GM19238 (cell line): ENCODE measurements at regions not wholly inside any gene's neighbourhood (a gene's known extent, or its start where the extent isn't known, plus 50 kb on each side); places are given as distances from the start of the nearest gene placed in this dataset.
"Not testable (repeated sequence)": the region's sequence is repeated elsewhere in the genome, so short reads cannot be mapped to it uniquely, and the experiment has no call there.

Experiments
- DNase-seq: peaks from one replicate; pipeline ENCODE4 v3.0.0; 2011; ENCODE audit warnings: low spot score; ENCODE audit not compliant: insufficient read length

DNA sequence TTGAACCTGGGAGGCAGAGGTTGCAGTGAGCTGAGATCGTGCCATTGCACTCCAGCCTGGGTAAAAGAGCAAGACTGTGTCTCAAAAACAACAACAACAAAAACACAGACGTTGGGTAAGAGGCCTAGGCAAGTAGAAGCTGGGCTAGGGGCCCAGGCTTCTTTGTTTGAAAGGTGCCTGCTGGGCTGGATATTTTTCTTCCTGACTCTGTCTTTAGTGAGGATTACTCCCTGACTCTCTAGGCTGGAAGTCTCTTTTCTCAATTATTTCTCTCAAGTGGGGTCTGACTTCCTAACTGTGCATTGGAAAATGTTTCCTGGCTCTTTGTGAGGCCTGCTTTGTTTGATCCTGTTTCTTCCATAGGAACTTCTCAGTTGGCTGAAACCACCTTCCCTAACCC lies 76.5 kb upstream of the DTNBP1 start:
- DNase-seq = no peak

DNA sequence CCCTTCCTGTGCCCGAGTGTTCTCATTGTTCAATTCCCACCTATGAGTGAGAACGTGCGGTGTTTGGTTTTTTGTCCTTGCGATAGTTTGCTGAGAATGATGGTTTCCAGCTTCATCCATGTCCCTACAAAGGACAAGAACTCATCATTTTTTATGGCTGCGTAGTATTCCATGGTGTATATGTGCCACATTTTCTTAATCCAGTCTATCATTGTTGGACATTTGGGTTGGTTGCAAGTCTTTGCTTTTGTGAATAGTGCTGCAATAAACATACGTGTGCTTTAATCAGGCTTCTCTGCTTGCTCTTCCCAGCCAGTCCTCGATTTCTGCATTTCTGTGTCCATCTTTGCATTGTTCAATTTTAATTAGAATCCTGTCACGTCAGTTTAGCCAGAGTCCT lies 75.4 kb upstream of the DTNBP1 start:
- not testable (repeated sequence) for DNase-seq

DNA sequence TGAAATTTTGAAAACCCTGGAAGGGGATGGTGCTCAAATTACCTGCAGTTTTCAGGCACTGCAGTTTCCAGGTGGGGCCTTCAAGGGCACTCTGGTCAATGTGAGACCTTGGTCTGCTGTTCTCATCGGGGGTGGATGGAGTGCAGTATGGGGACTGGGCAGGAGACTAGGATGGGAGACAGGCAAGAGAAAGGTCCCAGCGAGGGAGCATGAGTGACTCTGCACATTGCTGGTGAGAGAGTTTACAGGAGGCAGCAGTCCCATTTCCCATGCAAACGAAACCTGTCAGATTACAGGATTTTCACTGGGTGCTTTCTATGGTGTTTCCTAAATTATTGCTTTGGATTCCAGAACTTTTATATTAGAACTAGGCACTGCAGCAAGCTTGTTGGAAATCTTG lies 73.5 kb upstream of the DTNBP1 start:
- DNase-seq = no peak

DNA sequence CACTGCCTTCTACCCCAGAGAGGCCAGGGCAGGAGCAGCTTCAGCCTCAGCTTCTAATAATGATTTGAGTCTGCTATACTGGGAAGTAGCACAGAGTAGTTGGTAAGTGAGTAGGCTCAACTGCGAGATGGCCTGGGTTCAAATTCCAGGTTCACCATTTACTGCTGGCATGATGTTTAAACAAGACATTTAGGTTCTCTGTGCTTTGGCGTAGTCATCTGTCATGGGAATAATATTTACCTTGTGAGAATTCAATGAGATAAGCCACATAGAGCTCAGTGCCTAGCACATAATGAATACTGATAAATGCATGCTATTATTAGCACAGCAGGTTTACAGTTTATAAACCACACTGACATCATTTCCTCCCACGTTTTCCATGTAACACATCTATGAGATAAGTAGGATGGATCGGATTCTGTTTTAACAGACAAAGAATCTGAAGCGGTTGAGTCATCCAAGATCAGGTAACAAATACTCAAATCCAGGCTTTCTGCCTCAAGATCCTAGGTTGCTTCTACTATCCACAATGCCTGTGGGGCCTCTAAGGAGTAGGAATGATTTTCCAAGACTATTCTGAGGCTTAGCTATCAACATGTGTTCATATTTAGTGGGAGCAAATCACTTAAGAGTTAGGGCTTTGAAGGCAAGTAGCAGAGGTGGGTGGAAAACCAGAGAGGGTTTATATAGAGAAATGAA lies 72.9 kb upstream of the DTNBP1 start:
- DNase-seq = no peak

DNA sequence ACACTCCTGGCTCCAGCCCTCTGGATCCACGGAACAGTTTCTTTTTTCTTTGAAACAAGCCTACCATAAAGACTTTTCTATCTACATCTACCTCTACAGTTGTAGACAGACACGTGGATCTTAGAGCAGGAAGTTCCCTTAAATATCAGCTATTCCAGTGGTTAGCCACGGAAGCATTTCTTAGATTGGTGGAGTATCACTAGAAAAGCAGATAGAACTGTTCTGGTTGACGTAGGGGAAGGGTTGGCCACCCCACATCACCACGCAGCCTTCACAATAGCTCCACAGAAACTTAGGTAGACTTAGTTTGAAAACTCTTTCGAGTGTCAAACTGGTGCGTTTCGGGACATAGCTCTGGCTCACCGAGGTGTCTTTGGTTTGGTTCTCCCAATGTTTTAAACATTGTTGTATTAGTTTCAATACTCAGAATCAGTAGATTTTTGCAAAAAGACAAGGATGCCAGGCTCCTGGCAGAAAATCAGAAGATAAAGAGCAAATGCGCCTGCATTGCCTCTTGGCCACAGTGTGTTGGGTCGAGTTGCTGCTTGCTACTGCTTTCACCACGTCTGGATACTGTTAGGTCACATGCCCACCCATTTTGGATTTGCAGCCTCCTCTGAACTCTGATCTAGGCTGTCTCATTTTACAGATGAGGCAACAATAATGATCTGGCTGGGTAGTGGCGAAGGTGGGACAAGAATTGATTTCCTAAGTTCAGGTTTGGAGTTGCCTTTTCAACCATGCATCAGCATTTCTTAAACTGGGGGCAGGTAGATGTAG lies 71.5 kb upstream of the DTNBP1 start:
- DNase-seq = no peak

DNA sequence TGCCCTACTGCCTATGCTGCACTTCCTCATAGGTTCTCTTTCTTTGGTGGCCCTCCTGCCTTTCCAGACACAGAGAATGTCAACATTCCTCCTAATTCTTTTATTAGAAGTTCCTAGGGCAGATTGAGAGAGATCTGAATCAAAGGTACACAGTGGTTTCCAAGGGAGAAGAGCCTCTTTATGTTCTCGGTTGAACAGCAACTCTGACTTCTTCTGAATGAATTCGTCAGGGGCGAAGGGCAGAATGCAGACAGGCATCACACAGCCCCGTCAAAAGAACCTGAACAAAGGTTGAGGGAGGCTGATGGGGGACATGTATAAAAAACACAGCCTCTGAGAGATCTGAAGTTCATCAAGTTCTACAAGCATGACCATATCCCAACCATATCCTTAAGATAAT lies 68.1 kb upstream of the DTNBP1 start:
- DNase-seq = no peak

DNA sequence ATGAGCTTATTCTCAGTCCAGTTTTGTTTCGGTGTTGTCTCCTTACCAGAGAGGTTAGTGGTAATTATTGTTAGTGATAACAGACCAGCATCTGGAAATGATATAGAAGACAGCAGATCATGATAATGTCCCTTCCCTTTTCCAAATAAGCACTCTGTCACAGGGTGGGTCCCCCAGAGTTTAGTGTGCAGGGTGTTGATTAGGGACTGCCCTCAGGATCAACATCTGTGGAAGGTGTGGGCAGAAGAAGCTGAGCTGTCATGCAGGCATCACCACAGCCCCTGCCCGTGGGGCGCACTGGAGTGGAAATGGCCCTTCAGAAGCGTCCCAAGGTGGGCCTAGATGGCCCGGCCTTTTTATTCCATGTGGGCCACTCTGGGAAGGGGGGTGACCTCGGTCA lies 67.6 kb upstream of the DTNBP1 start:
- no peak for DNase-seq

DNA sequence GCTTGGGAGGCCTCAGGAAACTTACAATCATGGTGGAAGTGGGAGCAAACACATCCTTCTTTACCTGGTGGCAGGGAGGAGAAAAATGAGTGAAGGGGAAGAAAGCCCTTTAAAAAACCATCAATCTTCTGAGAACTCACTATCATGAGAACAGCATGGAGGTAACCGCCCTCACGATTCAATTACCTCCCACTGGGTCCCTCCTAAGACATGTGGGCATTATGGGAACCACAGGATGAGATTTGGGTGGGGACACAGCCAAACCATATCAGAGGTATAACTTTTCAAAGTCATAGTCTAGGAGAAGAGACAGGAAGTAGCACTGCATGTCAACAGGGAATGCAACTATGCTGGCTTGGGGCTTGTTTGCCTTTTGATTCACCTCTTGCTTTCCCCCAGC lies 59.9 kb upstream of the DTNBP1 start:
- no peak for DNase-seq

DNA sequence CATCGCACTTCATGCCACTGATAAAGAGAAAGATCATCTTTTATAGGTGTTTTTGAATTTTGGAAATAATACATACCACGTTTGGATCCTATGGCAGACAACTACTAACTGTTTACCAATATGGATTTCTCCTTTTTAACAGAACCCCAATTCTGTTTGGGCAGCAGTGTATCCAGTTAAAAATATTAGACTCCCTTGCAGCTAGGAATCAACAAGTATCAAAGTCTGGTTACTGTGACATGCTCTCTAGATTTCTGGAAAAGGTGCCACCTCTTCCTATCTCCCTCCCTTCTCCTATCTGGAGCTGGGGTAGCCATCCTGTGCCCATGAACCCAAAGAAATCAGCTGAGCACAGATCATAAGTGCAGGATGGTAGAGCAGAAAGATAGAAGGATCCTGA lies 54.1 kb upstream of the DTNBP1 start:
- DNase-seq = no peak

DNA sequence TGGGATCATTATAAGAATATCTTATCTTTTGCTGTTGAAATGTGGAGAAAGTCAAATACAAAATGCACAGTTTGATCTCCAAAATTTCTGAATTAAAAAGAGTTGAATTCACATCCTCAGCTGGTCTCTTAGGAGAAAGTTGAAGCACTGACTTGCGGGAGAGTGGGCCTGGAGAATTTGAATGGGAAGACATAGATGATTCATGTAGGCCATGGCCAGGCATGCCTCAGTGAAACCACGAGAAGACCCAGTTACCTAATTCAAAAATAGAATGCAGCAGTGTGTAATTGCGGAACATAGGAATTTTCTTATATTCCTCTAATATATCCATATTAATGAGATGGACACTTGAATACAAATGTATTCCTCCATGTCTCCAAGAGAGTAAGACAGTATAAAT lies 53.0 kb upstream of the DTNBP1 start:
- no peak for DNase-seq

DNA sequence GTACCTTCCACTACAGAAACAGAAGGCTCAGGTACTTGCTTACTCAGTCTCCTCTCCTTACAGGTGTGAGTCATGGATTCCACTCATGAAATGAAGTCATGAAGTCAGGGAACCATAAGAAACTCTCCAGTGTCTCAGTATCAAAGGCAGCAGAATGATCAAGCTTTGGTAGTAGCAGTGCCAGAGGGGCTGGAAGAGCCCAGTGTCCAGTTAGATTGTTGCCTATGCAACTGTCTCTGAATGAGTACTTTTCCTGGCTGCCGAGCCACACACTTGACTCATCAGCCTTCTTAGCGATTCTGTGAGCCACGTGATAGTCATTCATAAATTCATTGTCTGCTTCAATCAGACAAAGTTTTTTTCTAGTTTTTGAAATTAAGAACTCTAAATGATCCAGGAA lies 52.2 kb upstream of the DTNBP1 start:
- no peak for DNase-seq

DNA sequence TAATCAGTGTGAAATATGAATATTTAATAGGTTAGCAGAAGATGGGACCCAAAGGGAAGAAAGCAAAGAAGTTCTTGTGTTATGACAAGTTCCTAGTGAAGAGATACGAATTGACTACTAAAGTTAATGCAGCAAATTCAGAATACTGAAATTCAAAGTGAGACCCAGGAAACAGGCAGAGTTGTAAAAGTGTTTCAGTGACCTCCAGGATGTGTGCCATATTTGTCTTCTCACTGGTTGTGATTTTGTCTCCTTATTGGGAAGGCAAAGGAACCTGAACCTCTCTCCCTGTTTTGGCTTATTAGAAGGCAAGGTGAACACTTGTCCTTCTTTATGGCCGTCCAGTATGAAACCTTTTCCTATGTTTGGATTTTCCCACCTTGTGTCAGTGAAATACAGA lies 51.8 kb upstream of the DTNBP1 start:
- DNase-seq = no peak

DNA sequence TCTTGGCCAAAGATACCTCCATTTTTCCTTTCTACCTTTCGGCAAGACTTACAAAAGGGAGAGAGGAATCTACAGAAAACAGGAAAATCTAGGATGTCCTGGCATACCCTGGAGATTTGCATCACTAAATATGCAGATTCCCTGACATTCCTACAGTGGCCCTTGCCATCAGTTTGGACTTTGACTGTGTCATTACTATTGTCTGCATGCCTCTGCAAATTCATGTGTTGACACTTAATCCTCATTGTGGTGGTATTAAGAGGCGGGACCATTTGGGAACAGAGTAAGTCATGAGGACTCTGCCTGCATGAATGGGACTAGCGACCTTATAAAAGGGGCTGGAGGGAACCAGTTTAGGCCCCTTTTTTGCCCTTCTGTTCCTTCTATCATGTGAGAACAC lies 50.5 kb upstream of the DTNBP1 start:
- no peak for DNase-seq

DNA sequence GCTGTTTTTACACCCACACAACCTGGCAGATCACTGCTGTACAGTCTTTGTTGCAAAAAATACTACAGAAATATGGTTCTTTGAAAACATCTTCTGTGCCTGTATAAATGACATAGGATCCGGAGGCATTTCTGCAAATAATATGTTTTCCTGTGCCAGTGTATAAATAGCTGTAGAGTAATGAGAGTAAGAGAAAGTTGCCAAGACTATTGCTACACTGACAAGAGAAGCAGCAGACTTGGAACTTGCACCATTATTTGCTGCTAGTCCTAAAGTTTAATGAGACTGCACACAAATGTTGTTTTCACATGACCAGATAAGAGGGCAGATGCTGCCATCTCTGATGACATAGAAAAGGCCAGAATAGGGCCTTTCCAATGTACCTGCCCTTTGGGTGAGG lies 50.0 kb upstream of the DTNBP1 start:
- DNase-seq = no peak
